ENCODE measurements at regions not wholly inside any gene's neighbourhood (a gene's known extent, or its start where the extent isn't known, plus 50 kb on each side); places are given as distances from the start of the nearest gene placed in this dataset.

GRCh38 chr18:46356278-46357033 is 252.3 kb downstream of the HAUS1 start:
- Histone ChIP-seq H3K36me3 (ENCODE audit: control insufficient read depth in 2 of 4, insufficient read depth in 4 of 4, low read length in 3 of 4) (no peaks in the 10 kb centered on the region; a peak in 1 of 8 replicates), H2BK15ac (ENCODE audit: low read length) (no peak overlapping the region), H3K4me1 (replicated peaks in 1 of 4; ENCODE audit: control insufficient read depth in 3 of 4, insufficient read depth in 4 of 4, low read length in 3 of 4) (peaks cover 0 to 4% (median 1%) of the 10 kb centered on the region in 4 experiments; a peak in 5 of 7 replicates), H3K79me1 (ENCODE audit: low read depth, low read length) (peaks cover 2% of the 10 kb centered on the region), H4K91ac (replicated peaks; ENCODE audit: insufficient read length, low read length) (no peak overlapping the region), H3K23me2 (ENCODE audit: low read depth, low read length) (no peaks in the 10 kb centered on the region), H3K14ac (ENCODE audit: insufficient read length) (no peak overlapping the region), H2AFZ (ENCODE audit: low read length) (no peak overlapping the region), H3K27me3 (replicated peaks in 1 of 4; ENCODE audit: control insufficient read depth in 3 of 4, extremely low read depth in 1 of 4, insufficient read depth in 3 of 4, low read length in 3 of 4) (no peaks in the 10 kb centered on the region), H3K79me2 (ENCODE audit: control insufficient read depth in 1 of 2, insufficient read depth in 2 of 2, low read length in 2 of 2) (no peaks in the 10 kb centered on the region), H2BK5ac (ENCODE audit: low read depth, low read length) (no peak overlapping the region), H3K56ac (replicated peaks; ENCODE audit: insufficient read length, low read depth, low read length) (no peak overlapping the region), H3K4ac (replicated peaks; ENCODE audit: insufficient read length, low read depth, low read length) (no peak overlapping the region), H3K4me3 (ENCODE audit: extremely low read depth in 1 of 4, insufficient read depth in 2 of 4, low read depth in 3 of 4, low read length in 4 of 4) (no peak overlapping the region), H3K18ac (ENCODE audit: extremely low read depth, low read length) (no peak overlapping the region), H2BK20ac (ENCODE audit: low read length) (no peak overlapping the region), H3K4me2 (ENCODE audit: insufficient read depth in 1 of 2, low read depth in 2 of 2, low read length in 2 of 2) (no peak overlapping the region), H4K5ac (ENCODE audit: insufficient read length, low read depth, low read length) (no peak overlapping the region), H3K27ac (ENCODE audit: low read depth, low read length) (no peak overlapping the region), H4K20me1 (replicated peaks in 1 of 2; ENCODE audit: control insufficient read depth in 1 of 2, insufficient read depth in 2 of 2, low read length in 2 of 2) (peaks cover 1 to 5% of the 10 kb centered on the region in 2 experiments), H3K9me3 (ENCODE audit: insufficient read depth in 2 of 2, low read depth in 1 of 2, low read length in 1 of 2) (peaks cover 3 to 7% of the 10 kb centered on the region in 2 experiments; a peak in 1 of 4 replicates), H2BK12ac (ENCODE audit: low read depth, low read length) (no peak overlapping the region), H2AK5ac (ENCODE audit: low read depth, low read length) (no peak overlapping the region), H3K9ac (replicated peaks in 1 of 4; ENCODE audit: extremely low read depth in 1 of 4, low read depth in 3 of 4, low read length in 3 of 4) (no peak overlapping the region), H4K8ac (ENCODE audit: extremely low read depth, insufficient read depth, low read length) (no peak overlapping the region), H3K23ac (ENCODE audit: insufficient read length) (no peak overlapping the region), H2BK120ac (replicated peaks; ENCODE audit: low read depth, low read length) (no peak overlapping the region)
- DNase-seq (ENCODE audit: low read depth in 1 of 2, low spot score in 2 of 2), result no peak
- 87% methylated on average over 9 of the region's 9 CpGs; no CpG with 5 or more reads in 1 of the 2 experiments for WGBS, 2 experiments (ENCODE audit: extremely low coverage in 1 of 2, insufficient coverage in 1 of 2, insufficient read length in 1 of 2, insufficient replicate concordance in 2 of 2, low coverage in 1 of 2, low lambda C conversion rate in 2 of 2, missing lambda C conversion rate in 1 of 2)
- CTCF ChIA-PET (ENCODE audit: partially characterized antibody), result interaction anchor here (0.9 to 8.8 kb wide), 5 partner anchors 12 to 301 kb away, joined by 3 to 81 read pairs (median 6); partner anchors contain the start of gene LOXHD1
- POLR2A ChIA-PET (ENCODE audit: partially characterized antibody), result no interaction called here
- FAIRE-seq, result no peak
- TF ChIP-seq KDM5A (IDR thresholded peaks at IDR 0.05; ENCODE audit: low read length), result no peak
- no peak for TF ChIP-seq BCL11A (IDR thresholded peaks at IDR 0.05; ENCODE audit: low read depth in 2 of 2, low read length in 2 of 2)
- no peak for TF ChIP-seq CTCF (IDR thresholded peaks at IDR 0.05; ENCODE audit: control extremely low read depth in 1 of 3, insufficient read depth in 1 of 3, low read depth in 1 of 3, low read length in 3 of 3)
- no peak for TF ChIP-seq HDAC6 (IDR thresholded peaks at IDR 0.05; ENCODE audit: low read depth, low read length)
- TF ChIP-seq TCF12 (IDR thresholded peaks at IDR 0.05; ENCODE audit: low read depth, low read length), result no peak
- no peak for TF ChIP-seq POLR2AphosphoS5 (IDR thresholded peaks at IDR 0.05; ENCODE audit: low read depth, low read length)
- TF ChIP-seq SRF (IDR thresholded peaks at IDR 0.05; ENCODE audit: low read depth, low read length), result no peak
- TF ChIP-seq MAX (IDR thresholded peaks at IDR 0.05), result no peak
- TF ChIP-seq ASH2L (IDR thresholded peaks at IDR 0.05; ENCODE audit: low read length), result no peak
- TF ChIP-seq SP4 (IDR thresholded peaks at IDR 0.05; ENCODE audit: low read length), result no peak
- TF ChIP-seq TBP (IDR thresholded peaks at IDR 0.05; ENCODE audit: low read depth, low read length), result no peak
- no peak for TF ChIP-seq CEBPB (IDR thresholded peaks at IDR 0.05; ENCODE audit: low read depth, low read length)

Data from H1 (cell line).